GM06990 (cell line): ENCODE measurements at regions not wholly inside any gene's neighbourhood (a gene's known extent, or its start where the extent isn't known, plus 50 kb on each side); places are given as distances from the start of the nearest gene placed in this dataset.

Source experiments
- DNase-seq: peaks from one replicate; pipeline ENCODE4 v3.0.0-alpha.2; 2011; ENCODE audit not compliant: insufficient read length; ENCODE audit errors: extremely low read depth
- H3K27me3 ChIP-seq: replicated peaks from 2 replicates; pipeline ENCODE4 v1.6.0; 2011; ENCODE audit warnings: low read length; ENCODE audit not compliant: control insufficient read depth, insufficient read depth
- H3K36me3 ChIP-seq: 2 replicates; pipeline ENCODE4 v1.5.1; 2011; ENCODE audit warnings: low read length; ENCODE audit not compliant: control insufficient read depth, insufficient read depth
- H3K4me3 ChIP-seq: replicated peaks from 2 replicates; pipeline ENCODE4 v1.5.1; 2011; ENCODE audit warnings: low read depth, mild to moderate bottlenecking, control low read depth, low read length
- TF ChIP-seq, protein P1 (sequence below): IDR thresholded peaks from 2 replicates; pipeline ENCODE4 v1.5.1; 2011; ENCODE audit warnings: low read length, control low read depth, mild to moderate bottlenecking, inconsistent platforms; ENCODE audit not compliant: insufficient read depth, poor library complexity, severe bottlenecking

GRCh38 chr2:66899109-66899508 lies 464.2 kb downstream of the MEIS1 start:
- TF ChIP-seq, protein P1, sequence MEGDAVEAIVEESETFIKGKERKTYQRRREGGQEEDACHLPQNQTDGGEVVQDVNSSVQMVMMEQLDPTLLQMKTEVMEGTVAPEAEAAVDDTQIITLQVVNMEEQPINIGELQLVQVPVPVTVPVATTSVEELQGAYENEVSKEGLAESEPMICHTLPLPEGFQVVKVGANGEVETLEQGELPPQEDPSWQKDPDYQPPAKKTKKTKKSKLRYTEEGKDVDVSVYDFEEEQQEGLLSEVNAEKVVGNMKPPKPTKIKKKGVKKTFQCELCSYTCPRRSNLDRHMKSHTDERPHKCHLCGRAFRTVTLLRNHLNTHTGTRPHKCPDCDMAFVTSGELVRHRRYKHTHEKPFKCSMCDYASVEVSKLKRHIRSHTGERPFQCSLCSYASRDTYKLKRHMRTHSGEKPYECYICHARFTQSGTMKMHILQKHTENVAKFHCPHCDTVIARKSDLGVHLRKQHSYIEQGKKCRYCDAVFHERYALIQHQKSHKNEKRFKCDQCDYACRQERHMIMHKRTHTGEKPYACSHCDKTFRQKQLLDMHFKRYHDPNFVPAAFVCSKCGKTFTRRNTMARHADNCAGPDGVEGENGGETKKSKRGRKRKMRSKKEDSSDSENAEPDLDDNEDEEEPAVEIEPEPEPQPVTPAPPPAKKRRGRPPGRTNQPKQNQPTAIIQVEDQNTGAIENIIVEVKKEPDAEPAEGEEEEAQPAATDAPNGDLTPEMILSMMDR = no peak
- no peaks in the 10 kb centered on the region for H3K36me3 ChIP-seq
- DNase-seq = no peak
- H3K4me3 ChIP-seq = no peak overlapping the region
- no peaks in the 10 kb centered on the region for H3K27me3 ChIP-seq

- H3K36me3 ChIP-seq = no peaks in the 10 kb centered on the region
- no peak overlapping the region for H3K4me3 ChIP-seq
- no peak for DNase-seq
- TF ChIP-seq, protein P1 = no peak
- H3K27me3 ChIP-seq = no peaks in the 10 kb centered on the region
These were observed 464.7 kb downstream of the MEIS1 start for GRCh38 chr2:66899648-66900047.

DNA sequence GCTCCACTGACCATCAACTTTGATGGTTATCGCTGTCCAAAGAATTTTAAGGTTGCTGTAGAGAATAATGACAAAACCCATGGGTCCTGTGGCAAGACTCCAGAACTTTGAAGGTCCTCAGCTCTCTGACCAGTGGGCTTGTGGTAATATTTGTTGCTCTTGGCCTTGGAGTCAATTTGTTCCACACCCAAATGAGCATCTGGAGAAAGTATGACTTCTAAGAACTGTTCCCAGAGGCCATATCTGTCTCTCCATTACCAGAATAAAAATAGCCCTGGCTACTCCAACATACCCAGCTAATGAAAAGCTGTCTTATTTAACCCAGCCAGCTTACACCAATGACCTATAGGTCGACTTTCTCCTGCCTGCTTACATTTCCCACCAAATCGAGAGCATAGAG lies 466.4 kb downstream of the MEIS1 start:
- no peaks in the 10 kb centered on the region for H3K36me3 ChIP-seq
- H3K27me3 ChIP-seq = no peaks in the 10 kb centered on the region
- DNase-seq = no peak
- no peak overlapping the region for H3K4me3 ChIP-seq
- TF ChIP-seq, protein P1 = no peak

- Histone ChIP-seq H3K4me3 (no peak overlapping the region), H3K36me3 (no peaks in the 10 kb centered on the region), H3K27me3 (no peaks in the 10 kb centered on the region)
- TF ChIP-seq, protein P1 = no peak
- DNase-seq = no peak
These were observed 468.3 kb downstream of the MEIS1 start for GRCh38 chr2:66903183-66903582.

DNA sequence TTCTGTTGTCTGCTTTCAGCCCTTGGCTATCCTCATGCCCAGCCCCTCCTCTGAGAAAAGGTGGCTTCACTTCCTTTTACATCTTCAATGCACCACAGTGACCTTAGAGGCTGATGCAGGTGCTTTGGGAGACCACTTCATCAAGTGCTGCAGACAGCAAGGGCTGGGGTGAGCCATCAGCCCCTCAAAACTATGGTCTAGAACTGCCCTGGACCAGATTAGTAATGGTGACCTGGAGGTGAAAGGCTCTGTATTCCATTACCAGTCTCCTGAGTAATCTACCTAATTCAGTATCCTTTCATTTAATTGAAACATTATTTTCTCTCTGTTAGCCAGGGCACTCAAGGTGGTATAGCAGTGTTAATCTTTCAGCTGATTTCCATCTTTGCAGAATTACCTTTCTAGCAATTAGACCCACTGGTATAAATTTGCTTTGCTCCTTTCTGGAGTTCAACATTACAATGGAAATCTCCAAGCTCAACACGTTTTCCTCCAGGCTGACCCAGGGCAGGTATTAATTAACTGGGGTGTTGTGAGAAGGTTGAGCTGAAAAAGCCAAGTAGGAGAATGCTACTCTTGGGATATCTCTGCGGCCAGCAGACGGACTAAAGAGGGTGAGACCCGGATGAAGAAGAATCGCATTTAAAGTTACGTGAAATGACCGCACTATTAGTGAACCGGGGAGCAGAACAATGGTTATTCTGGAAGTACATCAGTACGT lies 469.0 kb downstream of the MEIS1 start:
- Histone ChIP-seq H3K4me3 (no peak overlapping the region), H3K36me3 (no peaks in the 10 kb centered on the region), H3K27me3 (no peaks in the 10 kb centered on the region)
- TF ChIP-seq, protein P1 = no peak
- no peak for DNase-seq

GRCh38 chr2:66915237-66915636 lies 480.3 kb downstream of the MEIS1 start:
- H3K27me3 ChIP-seq = no peaks in the 10 kb centered on the region

More at GRCh38 chr2:66915237-66915636, 480.3 kb downstream of the MEIS1 start:
- no peak for DNase-seq
- Histone ChIP-seq H3K4me3 (no peak overlapping the region), H3K36me3 (no peaks in the 10 kb centered on the region)
- TF ChIP-seq, protein P1 = no peak
